K562 (cell line): ENCODE measurements at regions not wholly inside any gene's neighbourhood (a gene's known extent, or its start where the extent isn't known, plus 50 kb on each side); places are given as distances from the start of the nearest gene placed in this dataset.

Experiments
- ATAC-seq: fragments of 200-7000 bp; cut with Tn5 transposase; 3 replicates; pipeline ENCODE4 v1.9.1; 2020; ENCODE audit warnings: moderate library complexity
- BruUV-seq: library from RNA; stranded (reverse); fragments of 400-500 nt; replicated peaks from 2 replicates; lab custom pipeline; 2021; lab: Mats Ljungman, UMichigan
- CTCF ChIA-PET: fragments of 300-600 bp; formaldehyde crosslinking; extraction: SDS; loops from one replicate; lab custom pipeline; 2021; ENCODE audit warnings: low intra/inter-chr PET ratio; lab: Yijun Ruan, JAX
- POLR2A ChIA-PET: fragments of 300-600, 350-650 bp; sonication (Branson Sonifier 250); formaldehyde crosslinking; extraction: SDS; loops from one replicate; lab custom pipeline; 2021; ENCODE audit warnings: antibody characterized with exemption, inconsistent platforms; lab: Yijun Ruan, JAX
- DNase-seq, 4 experiments: peaks; one replicate each; pipeline versions ENCODE4 v3.0.0 to v3.0.0-alpha.2; 2011 to 2018; ENCODE audit warnings: low spot score in 3 of 4, mixed read lengths in 3 of 4; ENCODE audit errors: extremely low read depth in 1 of 4
- FAIRE-seq: peaks from 2 replicates; lab custom pipeline; 2011; peaks lifted over from hg19 to GRCh38; lab: Jason Lieb, UNC
- H2AFZ ChIP-seq: 2 replicates; pipeline ENCODE4 v1.6.0; 2011; ENCODE audit warnings: low read depth, low read length, control low read depth, inconsistent platforms
- H3K27ac ChIP-seq: fragments of 200-600 bp; 3 replicates; pipeline ENCODE4 v1.8.0; 2011; ENCODE audit warnings: low read depth, mild to moderate bottlenecking, control low read depth, inconsistent platforms, low read length, moderate library complexity, mixed read lengths; ENCODE audit errors: extremely low read depth
- H3K27me3 ChIP-seq, 2 experiments: fragments of 300-600 bp in 1 of 2; 2 replicates in 1 of 2; 3 replicates in 1 of 2; pipeline versions ENCODE4 v1.6.0 to v1.8.0; 2011; ENCODE audit warnings: inconsistent platforms in 2 of 2, low read length in 2 of 2, mild to moderate bottlenecking in 1 of 2, mixed read lengths in 1 of 2, moderate library complexity in 1 of 2; ENCODE audit not compliant: control insufficient read depth in 2 of 2, insufficient read depth in 2 of 2
- H3K36me3 ChIP-seq: fragments of 300-600 bp; 3 replicates; pipeline ENCODE4 v1.8.0; 2011; ENCODE audit warnings: mild to moderate bottlenecking, low read length, inconsistent platforms; ENCODE audit not compliant: control insufficient read depth, insufficient read depth
- H3K4me1 ChIP-seq, 2 experiments: fragments of 200-600 bp in 1 of 2; replicated peaks in 1 of 2; 2 replicates in 1 of 2; 3 replicates in 1 of 2; pipeline versions ENCODE4 v1.5.1 to v1.8.0; 2011; ENCODE audit warnings: inconsistent platforms in 2 of 2, low read length in 2 of 2, mild to moderate bottlenecking in 1 of 2, mixed read lengths in 1 of 2, moderate library complexity in 1 of 2; ENCODE audit not compliant: control insufficient read depth in 2 of 2, insufficient read depth in 2 of 2
- H3K4me2 ChIP-seq: 2 replicates; pipeline ENCODE4 v1.6.1; 2011; ENCODE audit warnings: low read length, control low read depth, inconsistent platforms, mixed read lengths; ENCODE audit not compliant: insufficient read depth
- H3K4me3 ChIP-seq: fragments of 200-600 bp; sonication (generic), shearing (Covaris generic); 2 replicates; pipeline ENCODE4 v1.5.1; 2016; ENCODE audit warnings: control low read depth, inconsistent platforms
- H3K79me2 ChIP-seq: fragments of 200-600 bp; 3 replicates; pipeline ENCODE4 v1.8.0; 2011; ENCODE audit warnings: low read length, inconsistent platforms; ENCODE audit not compliant: control insufficient read depth, insufficient read depth
- H3K9ac ChIP-seq, 2 experiments: 2 replicates each; pipeline versions ENCODE4 v1.6.0 to v1.6.1; 2011; ENCODE audit warnings: low read depth in 2 of 2, low read length in 2 of 2, control low read depth in 1 of 2, inconsistent platforms in 1 of 2, mild to moderate bottlenecking in 1 of 2, mixed read lengths in 1 of 2; ENCODE audit not compliant: insufficient read depth in 1 of 2
- H3K9me1 ChIP-seq: one replicate; pipeline ENCODE4 v1.6.0; 2011; ENCODE audit warnings: inconsistent platforms, mild to moderate bottlenecking, low read length, moderate library complexity; ENCODE audit not compliant: control insufficient read depth, insufficient read depth
- H3K9me3 ChIP-seq: replicated peaks from 2 replicates; pipeline ENCODE4 v1.5.1; 2011; ENCODE audit warnings: low read depth, low read length, inconsistent platforms; ENCODE audit not compliant: control insufficient read depth, insufficient read depth
- H4K20me1 ChIP-seq: replicated peaks from 2 replicates; pipeline ENCODE4 v1.6.1; 2011; ENCODE audit warnings: low read length, inconsistent platforms, mixed read lengths; ENCODE audit not compliant: control insufficient read depth, insufficient read depth
- CBFA2T3 ChIP-seq: fragments of 450-650 bp; IDR thresholded peaks from 2 replicates; pipeline ENCODE4 v1.6.1; 2017
- MAZ ChIP-seq, 2 experiments: fragments of 450-650 bp in 1 of 2; sonication (generic) in 1 of 2; formaldehyde crosslinking; IDR thresholded peaks in 1 of 2; conservative IDR thresholded peaks in 1 of 2; 2 replicates each; pipeline versions ENCODE4 v1.4.0 to v1.5.0; 2020; ENCODE audit warnings: mild to moderate bottlenecking in 1 of 2, missing genetic modification reagents in 1 of 2
- SNIP1 ChIP-seq: fragments of 450-650 bp; IDR thresholded peaks from 2 replicates; pipeline ENCODE4 v1.7.1; 2017; ENCODE audit warnings: low read depth, mild to moderate bottlenecking
- SREBF2 ChIP-seq: sonication (generic); formaldehyde crosslinking; IDR thresholded peaks from 2 replicates; pipeline ENCODE4 v1.4.0; 2020; ENCODE audit warnings: mild to moderate bottlenecking, missing genetic modification reagents
- STAT5B ChIP-seq: fragments of 250-450 bp; sonication (Bioruptor Pico); IDR thresholded peaks from 2 replicates; pipeline ENCODE4 v1.8.0; 2021; ENCODE audit warnings: mild to moderate bottlenecking, inconsistent platforms
- U2AF2 ChIP-seq: fragments of 200-400 bp; formaldehyde crosslinking; optimal IDR thresholded peaks from 2 replicates; pipeline ENCODE3; 2017; ENCODE audit warnings: low read depth, mild to moderate bottlenecking, low read length
- ZNF23 ChIP-seq: fragments of 250-450 bp; sonication (Bioruptor Pico); IDR thresholded peaks from 2 replicates; pipeline ENCODE4 v1.4.0; 2020; ENCODE audit warnings: mild to moderate bottlenecking
- ZNF282 ChIP-seq: sonication (generic); formaldehyde crosslinking; IDR thresholded peaks from 2 replicates; pipeline ENCODE4 v1.8.1; 2023; ENCODE audit warnings: missing genetic modification reagents
- ZNF586 ChIP-seq: fragments of 450-650 bp; formaldehyde crosslinking; conservative IDR thresholded peaks from 2 replicates; pipeline ENCODE4 v1.4.0; 2020; ENCODE audit warnings: mild to moderate bottlenecking, moderate library complexity
- ZNF589 ChIP-seq: fragments of 200-800 bp; sonication (Bioruptor generic); IDR thresholded peaks from 2 replicates; pipeline ENCODE4 v1.6.1; 2016; ENCODE audit warnings: low read depth, missing genetic modification characterization, missing compliant biosample characterization
- WGBS: fragments of 100-300 bp; shearing (Covaris generic); methylation state at CpG from one replicate; pipeline ENCODE4 v1.1.6; 2016; ENCODE audit warnings: low coverage, mixed read lengths; ENCODE audit not compliant: insufficient coverage; ENCODE audit errors: missing lambda C conversion rate; 5-methylcytosine and 5-hydroxymethylcytosine counted together
- in situ Hi-C: fragments of 300-500 bp; cut with MboI; formaldehyde crosslinking; loops from 4 replicates; pipeline ENCODE4 v1.15.0; 2018; ENCODE audit warnings: inconsistent platforms, mixed read lengths
- intact Hi-C: fragments of 100-400 bp; cut with micrococcal nuclease; formaldehyde crosslinking; loops from 2 replicates; pipeline ENCODE4 v1.14.2; 2022

DNA sequence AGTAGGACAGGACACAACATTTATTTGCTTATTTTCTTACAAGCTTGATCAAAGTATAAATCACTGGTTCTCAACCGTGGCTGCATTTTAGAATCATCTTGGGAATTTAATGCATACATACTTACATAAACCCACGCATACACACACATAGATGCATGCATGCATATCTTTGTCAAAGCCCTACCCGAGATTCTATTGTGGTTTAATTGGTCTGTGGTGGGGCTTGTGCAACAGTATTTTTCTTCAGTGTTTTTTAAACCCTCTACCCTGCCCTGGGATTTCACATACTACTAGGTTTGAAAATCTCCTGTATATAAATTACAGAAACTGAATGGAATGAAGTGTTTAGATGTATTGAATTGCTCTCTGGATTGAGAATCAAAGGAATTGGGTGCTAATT is 1166.2 kb downstream of the MAT2B start:
- Histone ChIP-seq H4K20me1 (no peaks in the 10 kb centered on the region), H3K4me3 (no peak overlapping the region), H2AFZ (no peak overlapping the region), H3K9ac (no peak overlapping the region), H3K36me3 (no peaks in the 10 kb centered on the region), H3K4me1 (no peaks in the 10 kb centered on the region), H3K9me3 (no peaks in the 10 kb centered on the region), H3K27ac (no peak overlapping the region), H3K27me3 (no peaks in the 10 kb centered on the region), H3K79me2 (no peaks in the 10 kb centered on the region), H3K4me2 (no peak overlapping the region), H3K9me1 (no peaks in the 10 kb centered on the region)
- ChIA-PET POLR2A (no interaction called here), CTCF (no interaction called here)
- no TSS peak for BruUV-seq
- FAIRE-seq, result no peak
- intact Hi-C loops (no loop called here), in situ Hi-C loops (no loop called here)
- 0% methylated on average over 3 of the region's 3 CpGs for WGBS
- no peak for DNase-seq
- ATAC-seq, result no peak
- TF ChIP-seq ZNF586 (CRISPR knock-in tag) (no peak), ZNF23 (CRISPR knock-in tag) (no peak), STAT5B (no peak), U2AF2 (no peak), SNIP1 (no peak), ZNF589 (CRISPR knock-in tag) (no peak), SREBF2 (CRISPR knock-in tag) (no peak), ZNF282 (CRISPR knock-in tag) (no peak), CBFA2T3 (no peak)

DNA sequence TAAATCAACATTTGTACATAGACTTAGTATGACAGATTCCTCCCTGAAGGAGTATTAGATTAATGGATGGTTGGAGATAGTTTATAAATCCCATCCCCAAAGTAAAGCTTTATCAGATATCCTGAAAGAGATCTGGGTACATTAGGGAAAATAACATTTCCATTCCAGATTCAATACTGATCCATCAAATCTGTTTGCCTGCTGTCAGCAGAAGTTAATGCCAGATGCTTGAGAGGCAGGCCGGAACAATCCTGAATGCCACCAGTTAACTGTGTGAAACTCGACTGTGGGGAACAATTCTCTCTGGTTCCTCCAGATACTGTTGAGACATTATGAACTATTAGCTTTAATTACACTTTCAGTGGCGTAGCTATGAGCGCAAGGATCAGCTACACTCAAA is 1166.8 kb downstream of the MAT2B start:
- CTCF ChIA-PET, result no interaction called here
- no peaks in the 10 kb centered on the region for H3K79me2 ChIP-seq
- no peak for TF ChIP-seq MAZ (CRISPR knock-in tag; conservative IDR thresholded peaks at IDR 0.05 in 1 of 2, IDR thresholded peaks at IDR 0.05 in 1 of 2)
- TF ChIP-seq, all 486 proteins: peak for 0
- no peaks in the 10 kb centered on the region for H4K20me1 ChIP-seq
- no peak overlapping the region for H3K4me2 ChIP-seq
- no peak overlapping the region for H3K27ac ChIP-seq
- no peak overlapping the region for H3K9ac ChIP-seq
- no peak overlapping the region for H2AFZ ChIP-seq
- no peak overlapping the region for H3K4me3 ChIP-seq
- in situ Hi-C loops (no loop called here), intact Hi-C loops (no loop called here)
- ATAC-seq (no peak), FAIRE-seq (no peak), DNase-seq (no peak)
- H3K9me1 ChIP-seq, result no peaks in the 10 kb centered on the region
- no peaks in the 10 kb centered on the region for H3K4me1 ChIP-seq
- H3K27me3 ChIP-seq, result no peaks in the 10 kb centered on the region
- H3K9me3 ChIP-seq, result no peaks in the 10 kb centered on the region
- BruUV-seq, result no TSS peak
- WGBS, result 0% methylated on average over 4 of the region's 4 CpGs
- H3K36me3 ChIP-seq, result no peaks in the 10 kb centered on the region
- POLR2A ChIA-PET, result no interaction called here
